PC-9 (cell line): ENCODE measurements at regions not wholly inside any gene's neighbourhood (a gene's known extent, or its start where the extent isn't known, plus 50 kb on each side); places are given as distances from the start of the nearest gene placed in this dataset.

ENCODE experiments used
- EZH2 ChIP-seq: fragments of 200-600 bp; sonication (generic); IDR thresholded peaks from 2 replicates; pipeline ENCODE4 v1.8.0; 2017; ENCODE audit warnings: antibody characterized with exemption, low read depth
- TF ChIP-seq, protein P1 (sequence below): fragments of 200-600 bp; sonication (generic); conservative IDR thresholded peaks from 2 replicates; pipeline ENCODE4 v1.6.1; 2017; ENCODE audit warnings: mixed run types, antibody characterized with exemption, mild to moderate bottlenecking, moderate library complexity

DNA sequence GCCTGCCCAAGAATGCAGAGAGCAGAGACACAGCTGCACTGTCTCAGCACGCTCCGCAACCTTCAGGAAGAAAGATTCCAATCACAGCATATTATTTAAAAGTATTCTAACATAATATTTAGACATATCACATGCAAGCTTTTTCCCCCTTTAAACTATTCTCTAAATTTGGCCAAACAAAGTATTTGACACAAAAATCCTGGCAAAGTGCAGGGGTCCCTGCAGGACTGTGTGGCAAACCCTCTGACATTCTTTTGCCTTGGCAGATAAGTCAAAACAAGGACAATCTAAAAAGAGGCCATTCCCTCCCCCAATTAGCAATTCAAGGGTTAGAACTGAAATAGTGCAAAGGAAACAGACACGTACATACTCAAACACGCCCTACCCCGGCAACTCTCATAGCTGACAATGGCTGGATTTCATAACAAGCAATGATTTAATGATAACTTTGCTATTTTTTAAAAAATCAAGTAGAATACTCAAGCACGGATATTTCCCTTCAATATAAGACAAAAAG is 225.3 kb downstream of the MRPL39 start:
- TF ChIP-seq, protein P1, sequence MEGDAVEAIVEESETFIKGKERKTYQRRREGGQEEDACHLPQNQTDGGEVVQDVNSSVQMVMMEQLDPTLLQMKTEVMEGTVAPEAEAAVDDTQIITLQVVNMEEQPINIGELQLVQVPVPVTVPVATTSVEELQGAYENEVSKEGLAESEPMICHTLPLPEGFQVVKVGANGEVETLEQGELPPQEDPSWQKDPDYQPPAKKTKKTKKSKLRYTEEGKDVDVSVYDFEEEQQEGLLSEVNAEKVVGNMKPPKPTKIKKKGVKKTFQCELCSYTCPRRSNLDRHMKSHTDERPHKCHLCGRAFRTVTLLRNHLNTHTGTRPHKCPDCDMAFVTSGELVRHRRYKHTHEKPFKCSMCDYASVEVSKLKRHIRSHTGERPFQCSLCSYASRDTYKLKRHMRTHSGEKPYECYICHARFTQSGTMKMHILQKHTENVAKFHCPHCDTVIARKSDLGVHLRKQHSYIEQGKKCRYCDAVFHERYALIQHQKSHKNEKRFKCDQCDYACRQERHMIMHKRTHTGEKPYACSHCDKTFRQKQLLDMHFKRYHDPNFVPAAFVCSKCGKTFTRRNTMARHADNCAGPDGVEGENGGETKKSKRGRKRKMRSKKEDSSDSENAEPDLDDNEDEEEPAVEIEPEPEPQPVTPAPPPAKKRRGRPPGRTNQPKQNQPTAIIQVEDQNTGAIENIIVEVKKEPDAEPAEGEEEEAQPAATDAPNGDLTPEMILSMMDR: no peak
- TF ChIP-seq EZH2: no peak
